ENCODE measurements at regions not wholly inside any gene's neighbourhood (a gene's known extent, or its start where the extent isn't known, plus 50 kb on each side); places are given as distances from the start of the nearest gene placed in this dataset.
"Not testable (repeated sequence)": the region's sequence is repeated elsewhere in the genome, so short reads cannot be mapped to it uniquely, and the experiment has no call there.

DNA sequence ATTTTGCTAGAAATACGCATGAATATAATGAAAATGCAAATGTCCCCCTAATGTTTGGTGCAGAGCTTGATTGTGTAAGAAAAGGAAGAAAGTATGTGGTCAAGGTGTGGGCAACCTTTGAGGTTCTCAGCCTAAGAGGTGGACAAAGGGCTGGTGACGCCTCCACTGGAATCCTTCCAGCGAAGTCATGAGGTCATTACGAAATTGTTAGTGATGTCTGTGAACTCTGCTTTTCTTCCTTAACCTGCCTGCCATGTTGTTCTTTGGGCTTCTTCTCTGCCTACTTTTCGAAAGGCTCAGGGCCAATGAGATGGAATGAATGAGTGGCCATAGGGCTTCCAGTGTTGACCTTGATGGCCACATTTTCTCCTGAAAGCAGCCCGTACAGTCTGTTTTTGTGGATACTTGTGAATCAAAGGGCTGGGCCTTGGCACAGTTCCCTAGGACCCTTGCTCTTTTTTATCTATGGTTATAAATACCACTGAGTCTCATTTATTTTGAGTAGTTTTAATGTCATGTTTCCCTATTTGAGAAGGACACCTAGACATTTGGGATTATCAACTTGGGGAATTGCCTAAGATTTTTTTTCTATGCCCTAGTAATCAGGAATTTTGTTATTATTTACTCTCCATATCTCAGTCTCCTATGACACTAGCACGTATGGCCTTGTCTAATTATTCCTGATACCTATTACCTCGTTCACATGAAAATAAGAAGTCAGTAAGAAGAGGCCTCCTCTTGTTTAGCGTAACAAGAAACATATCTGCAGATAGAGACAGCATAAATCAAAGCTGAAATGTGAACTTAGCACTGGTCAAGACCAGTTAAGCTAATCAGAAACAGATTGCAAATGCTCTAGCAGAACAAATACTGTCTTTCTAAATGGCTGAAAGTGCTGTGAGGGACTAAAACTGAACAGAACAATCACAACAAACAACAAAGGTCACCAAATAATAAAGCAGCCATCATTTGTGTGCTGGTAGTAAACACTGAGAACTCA, 334.6 kb downstream of the BCL2L11 start:
- not testable (repeated sequence) for H3K4me3 Mint-ChIP-seq, H3K4me1 Mint-ChIP-seq, H3K36me3 Mint-ChIP-seq, H3K27ac Mint-ChIP-seq, H3K27me3 Mint-ChIP-seq, H3K9me3 Mint-ChIP-seq

DNA sequence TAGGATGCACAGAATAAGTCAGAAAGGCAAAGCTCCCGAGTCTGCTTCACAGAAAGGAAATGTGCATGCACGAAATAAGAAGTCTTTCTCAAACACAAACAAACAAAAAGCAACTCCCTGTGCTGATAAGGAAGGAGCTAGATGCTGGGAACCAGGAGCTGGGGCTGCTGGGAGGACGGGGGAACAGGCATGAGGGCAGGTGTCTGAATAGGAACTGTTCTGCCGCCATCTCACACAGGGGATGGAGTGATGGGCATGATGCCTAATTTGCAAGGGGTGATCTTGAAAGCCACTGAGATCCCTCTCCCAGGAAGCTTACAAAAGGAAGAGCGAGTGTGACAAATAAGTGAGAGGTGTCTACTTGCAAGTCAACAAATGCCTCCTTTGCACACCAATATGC, 336.5 kb downstream of the BCL2L11 start:
- H3K9me3 Mint-ChIP-seq, H3K27me3 Mint-ChIP-seq, H3K27ac Mint-ChIP-seq, H3K4me1 Mint-ChIP-seq, H3K4me3 Mint-ChIP-seq, H3K36me3 Mint-ChIP-seq: not testable (repeated sequence)

GRCh38 chr2:111460901-111461300, 340.2 kb downstream of the BCL2L11 start:
- H3K27me3 Mint-ChIP-seq, H3K4me3 Mint-ChIP-seq, H3K27ac Mint-ChIP-seq, H3K36me3 Mint-ChIP-seq, H3K9me3 Mint-ChIP-seq, H3K4me1 Mint-ChIP-seq: not testable (repeated sequence)

- H3K4me3 Mint-ChIP-seq, H3K36me3 Mint-ChIP-seq, H3K27ac Mint-ChIP-seq, H3K4me1 Mint-ChIP-seq, H3K9me3 Mint-ChIP-seq, H3K27me3 Mint-ChIP-seq: not testable (repeated sequence)
Observed at GRCh38 chr2:111461831-111462230, 341.1 kb downstream of the BCL2L11 start.

DNA sequence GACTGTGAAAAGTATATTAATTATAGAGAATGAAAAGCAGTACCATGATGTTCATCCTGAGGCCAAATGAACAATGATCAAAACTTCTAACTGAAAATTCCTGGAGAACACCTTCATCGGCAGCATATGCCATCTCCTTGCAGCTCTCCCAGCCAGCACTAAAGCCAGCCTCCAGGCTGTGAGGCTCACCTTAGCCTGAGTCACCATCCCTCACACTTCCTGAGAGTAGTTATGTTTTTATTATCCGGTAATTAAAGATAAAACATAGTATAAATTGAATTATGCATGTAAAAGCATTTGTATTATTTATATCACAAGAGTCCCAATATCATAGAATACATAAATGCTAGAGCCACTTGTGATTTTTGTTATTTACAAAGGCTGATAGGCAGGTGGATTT, 341.9 kb downstream of the BCL2L11 start:
- H3K9me3 Mint-ChIP-seq, H3K4me1 Mint-ChIP-seq, H3K36me3 Mint-ChIP-seq, H3K4me3 Mint-ChIP-seq, H3K27ac Mint-ChIP-seq, H3K27me3 Mint-ChIP-seq: not testable (repeated sequence)

- H3K9me3 Mint-ChIP-seq, H3K36me3 Mint-ChIP-seq, H3K27me3 Mint-ChIP-seq, H3K4me1 Mint-ChIP-seq: not testable (repeated sequence)
- Mint-ChIP-seq H3K27ac (peak overlapping the region in 1 of 3 donors; percentile 59), H3K4me3 (peak overlapping the region in 2 of 4 donors; percentile 33 to 48)
Observed at GRCh38 chr2:111463238-111463848, 342.6 kb downstream of the BCL2L11 start.

GRCh38 chr2:111463956-111464355, 343.2 kb downstream of the BCL2L11 start:
- H3K36me3 Mint-ChIP-seq, H3K27ac Mint-ChIP-seq, H3K9me3 Mint-ChIP-seq, H3K4me1 Mint-ChIP-seq, H3K27me3 Mint-ChIP-seq: not testable (repeated sequence)
- peak overlapping the region in 1 of 4 donors; percentile 33 for H3K4me3 Mint-ChIP-seq

- not testable (repeated sequence) for H3K4me3 Mint-ChIP-seq, H3K27ac Mint-ChIP-seq, H3K4me1 Mint-ChIP-seq, H3K9me3 Mint-ChIP-seq, H3K36me3 Mint-ChIP-seq, H3K27me3 Mint-ChIP-seq
Observed at GRCh38 chr2:111464367-111464766, 343.7 kb downstream of the BCL2L11 start.

DNA sequence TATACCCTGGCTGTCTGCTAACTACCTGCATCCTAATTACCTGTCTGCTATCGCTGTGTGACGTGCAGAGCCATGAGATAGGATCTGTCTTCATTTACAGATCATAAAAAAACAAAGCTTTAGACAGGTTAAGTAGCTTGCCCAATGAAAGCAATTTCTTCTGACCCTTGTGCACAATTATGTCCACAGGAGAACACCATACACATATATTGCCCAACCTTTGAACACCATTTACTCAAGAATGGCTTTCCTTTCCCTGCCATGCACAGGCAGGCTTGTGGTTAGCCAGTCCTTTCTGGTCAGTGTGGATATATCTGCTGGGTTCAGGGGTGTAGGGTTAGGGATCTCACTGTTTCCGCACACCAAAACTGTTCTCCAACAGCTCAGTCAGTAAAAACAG, 344.8 kb downstream of the BCL2L11 start:
- not testable (repeated sequence) for H3K4me1 Mint-ChIP-seq, H3K27ac Mint-ChIP-seq, H3K9me3 Mint-ChIP-seq, H3K4me3 Mint-ChIP-seq, H3K36me3 Mint-ChIP-seq, H3K27me3 Mint-ChIP-seq

DNA sequence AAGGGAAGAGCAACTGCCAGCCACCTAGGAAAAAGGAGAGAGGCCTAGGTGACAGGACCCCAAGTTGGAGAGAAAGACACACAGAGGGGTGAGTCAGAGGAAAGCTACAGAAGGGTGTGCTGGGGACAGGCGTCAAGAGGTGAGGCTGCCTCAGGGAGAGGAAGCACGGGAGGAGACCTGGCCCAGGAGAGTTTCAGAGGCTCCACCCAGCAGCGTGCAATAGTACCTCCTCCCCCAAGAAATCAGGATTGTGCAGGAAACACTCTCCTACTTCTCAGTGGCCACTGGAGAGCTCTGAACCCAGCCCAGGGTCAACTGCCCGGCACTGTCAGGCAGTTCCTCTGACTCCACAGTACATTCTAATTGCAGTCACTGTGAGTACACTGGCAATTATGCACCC, 346.0 kb downstream of the BCL2L11 start:
- not testable (repeated sequence) for H3K36me3 Mint-ChIP-seq, H3K4me3 Mint-ChIP-seq, H3K4me1 Mint-ChIP-seq, H3K27me3 Mint-ChIP-seq, H3K27ac Mint-ChIP-seq, H3K9me3 Mint-ChIP-seq

DNA sequence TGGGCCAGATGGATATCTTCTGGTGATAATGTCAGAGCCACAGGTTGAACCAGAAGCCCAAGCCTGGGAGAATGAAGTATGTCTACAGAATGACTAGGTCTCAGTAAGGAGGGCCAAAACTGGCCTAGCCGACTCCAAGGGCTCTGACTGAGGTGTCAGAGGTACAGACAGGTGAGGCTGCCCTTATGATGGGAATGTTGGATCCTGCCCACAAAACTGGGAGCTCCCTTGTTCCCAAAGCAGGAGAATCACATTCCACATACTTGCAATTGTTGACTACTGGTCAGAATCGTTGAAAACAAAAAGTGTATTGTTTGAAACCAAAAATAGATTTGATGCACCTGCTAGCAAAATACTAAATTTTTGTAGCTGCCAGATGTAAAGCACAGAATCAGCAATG, 350.2 kb downstream of the BCL2L11 start:
- not testable (repeated sequence) for H3K9me3 Mint-ChIP-seq, H3K36me3 Mint-ChIP-seq, H3K4me1 Mint-ChIP-seq, H3K27me3 Mint-ChIP-seq, H3K4me3 Mint-ChIP-seq
- H3K27ac Mint-ChIP-seq = peak overlapping the region in 1 of 3 donors; percentile 87

DNA sequence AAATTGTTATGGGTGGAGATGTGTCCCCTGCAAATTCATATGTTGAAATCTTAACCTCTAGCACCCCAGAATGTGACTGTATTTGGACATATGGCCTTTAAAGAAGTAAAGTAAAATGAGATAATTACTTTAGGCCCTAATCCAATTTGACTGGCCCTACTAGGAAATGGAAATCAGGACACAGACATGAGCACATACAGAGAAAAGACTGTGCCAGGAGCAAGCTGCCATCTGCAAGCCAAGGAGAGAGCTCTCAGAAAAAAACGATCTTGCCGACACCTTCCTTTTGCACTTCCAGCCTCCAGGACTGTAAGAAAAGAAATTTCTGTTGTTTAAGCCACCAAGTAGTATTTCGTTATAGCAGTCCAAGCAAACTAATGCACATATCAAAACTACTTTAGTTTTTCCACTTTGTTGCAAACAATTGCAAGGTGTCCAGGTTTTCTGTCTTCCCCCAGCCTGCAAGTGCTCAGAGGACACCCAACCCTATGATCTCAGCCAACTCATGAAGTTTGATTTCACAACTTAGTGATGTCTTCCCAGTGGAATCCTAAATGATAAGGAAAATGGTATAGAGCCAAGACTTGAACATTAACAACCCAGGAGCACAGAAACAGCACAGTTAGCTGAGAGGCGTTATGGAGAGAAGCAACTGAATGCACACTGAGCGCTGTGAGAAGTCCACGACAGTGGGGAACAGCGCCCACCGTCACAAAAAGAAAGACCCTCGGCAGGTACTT, 351.2 kb downstream of the BCL2L11 start:
- H3K36me3 Mint-ChIP-seq, H3K4me3 Mint-ChIP-seq, H3K4me1 Mint-ChIP-seq, H3K27ac Mint-ChIP-seq, H3K9me3 Mint-ChIP-seq, H3K27me3 Mint-ChIP-seq: not testable (repeated sequence)

DNA sequence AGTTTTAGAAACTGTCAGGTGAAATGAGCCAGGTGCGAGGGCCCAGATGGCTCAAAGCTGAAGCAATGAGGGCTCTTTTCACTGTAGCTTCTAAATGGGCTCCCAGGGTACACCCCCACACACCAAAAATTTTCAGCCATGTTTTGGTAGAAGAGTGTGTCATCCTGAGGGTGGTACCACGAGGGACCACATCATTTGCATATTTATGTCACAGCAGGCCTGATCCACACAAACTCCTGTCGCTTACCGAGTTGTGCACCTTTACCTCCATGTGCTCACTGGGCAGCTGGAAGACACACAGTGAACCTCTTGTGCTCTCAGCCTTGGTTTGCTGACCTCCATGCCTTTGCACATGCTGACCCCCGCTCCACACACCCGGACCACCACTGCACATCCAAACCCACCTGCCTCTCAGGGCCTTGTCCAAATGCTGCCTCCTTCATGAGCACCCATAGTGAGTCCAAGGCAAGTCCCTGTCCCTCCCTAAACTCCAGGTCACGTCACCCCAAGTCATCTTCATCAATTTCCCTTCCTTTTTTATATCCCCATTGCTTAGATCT, 352.2 kb downstream of the BCL2L11 start:
- not testable (repeated sequence) for H3K4me1 Mint-ChIP-seq, H3K9me3 Mint-ChIP-seq, H3K27ac Mint-ChIP-seq, H3K36me3 Mint-ChIP-seq, H3K27me3 Mint-ChIP-seq
- H3K4me3 Mint-ChIP-seq = peak overlapping the region in 1 of 4 donors; percentile 29

DNA sequence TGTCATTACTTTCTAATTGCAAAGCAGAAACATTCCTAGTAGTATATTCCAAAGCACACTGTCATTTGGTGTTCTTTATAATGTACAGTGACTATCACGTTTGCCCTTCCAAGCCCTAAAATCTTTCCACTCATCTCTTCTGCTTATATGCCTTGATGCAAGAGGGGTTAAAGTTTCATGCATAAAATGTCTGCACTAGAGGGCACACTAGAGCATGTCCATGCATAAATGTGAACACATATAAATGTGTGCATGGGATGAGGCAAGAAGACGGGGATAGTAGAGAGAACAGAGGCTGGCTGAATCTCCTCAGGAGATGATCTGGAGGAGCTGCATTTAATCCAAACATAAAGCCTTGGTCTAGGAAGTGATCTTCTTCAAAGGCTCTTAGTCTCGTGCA, 352.8 kb downstream of the BCL2L11 start:
- H3K9me3 Mint-ChIP-seq, H3K27me3 Mint-ChIP-seq, H3K36me3 Mint-ChIP-seq, H3K27ac Mint-ChIP-seq, H3K4me3 Mint-ChIP-seq, H3K4me1 Mint-ChIP-seq: not testable (repeated sequence)

- not testable (repeated sequence) for H3K9me3 Mint-ChIP-seq, H3K27me3 Mint-ChIP-seq, H3K4me3 Mint-ChIP-seq, H3K27ac Mint-ChIP-seq, H3K4me1 Mint-ChIP-seq, H3K36me3 Mint-ChIP-seq
Observed at GRCh38 chr2:111474198-111474705, 353.5 kb downstream of the BCL2L11 start.

All from IgD-negative memory B cell (primary cell).